ENCODE measurements at regions not wholly inside any gene's neighbourhood (a gene's known extent, or its start where the extent isn't known, plus 50 kb on each side); places are given as distances from the start of the nearest gene placed in this dataset.

DNA sequence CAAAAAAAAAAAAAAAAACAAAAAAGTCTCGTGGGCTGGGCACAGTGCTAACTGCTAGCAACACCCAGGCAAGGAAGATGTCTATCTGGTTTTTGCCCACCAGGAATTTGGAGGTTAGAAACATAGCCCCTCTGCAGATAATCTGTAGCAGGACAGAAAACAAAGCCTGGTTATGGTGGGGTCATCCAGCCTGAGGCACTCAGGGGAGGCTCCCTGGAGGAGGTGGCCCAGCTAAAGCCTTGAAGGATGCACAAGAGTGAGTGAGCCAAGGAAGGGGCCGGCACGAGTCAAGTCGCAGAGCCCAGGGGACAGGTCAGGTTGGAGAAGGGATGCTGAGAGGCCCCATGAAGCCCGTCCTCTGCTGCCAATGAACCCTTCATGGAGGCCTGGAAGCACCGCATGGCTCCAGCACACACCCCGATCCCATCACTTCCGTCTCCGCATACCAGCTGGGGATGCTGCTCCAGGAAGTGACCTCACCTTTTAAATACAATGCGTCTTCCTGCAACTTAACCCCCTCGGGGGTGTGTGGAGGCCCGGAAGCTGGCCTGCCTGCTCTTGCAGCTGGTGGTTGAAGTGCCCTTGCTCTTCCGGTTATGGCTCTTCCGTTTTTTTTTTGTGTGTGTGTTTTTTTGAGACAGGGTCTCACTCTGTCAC is 86.5 kb downstream of the ENGASE start:
- DNase-seq (no peak), ATAC-seq (no peak)
- 47 to 53% (median 49%) methylated on average over 14 of the region's 14 CpGs for WGBS, 4 donors
- Histone ChIP-seq H3K27ac (no peak overlapping the region), H3K4me1 (peaks cover 0 to 3% (median 0%) of the 10 kb centered on the region in 12 donors), H3K9me3 (no peaks in the 10 kb centered on the region), H3K27me3 (peaks cover 0 to 65% (median 11%) of the 10 kb centered on the region in 9 donors), H3K4me3 (no peak overlapping the region), H3K36me3 (no peaks in the 10 kb centered on the region)
- intact Hi-C loops (cut with DNase I): no loop called here
- TF ChIP-seq, protein P1, sequence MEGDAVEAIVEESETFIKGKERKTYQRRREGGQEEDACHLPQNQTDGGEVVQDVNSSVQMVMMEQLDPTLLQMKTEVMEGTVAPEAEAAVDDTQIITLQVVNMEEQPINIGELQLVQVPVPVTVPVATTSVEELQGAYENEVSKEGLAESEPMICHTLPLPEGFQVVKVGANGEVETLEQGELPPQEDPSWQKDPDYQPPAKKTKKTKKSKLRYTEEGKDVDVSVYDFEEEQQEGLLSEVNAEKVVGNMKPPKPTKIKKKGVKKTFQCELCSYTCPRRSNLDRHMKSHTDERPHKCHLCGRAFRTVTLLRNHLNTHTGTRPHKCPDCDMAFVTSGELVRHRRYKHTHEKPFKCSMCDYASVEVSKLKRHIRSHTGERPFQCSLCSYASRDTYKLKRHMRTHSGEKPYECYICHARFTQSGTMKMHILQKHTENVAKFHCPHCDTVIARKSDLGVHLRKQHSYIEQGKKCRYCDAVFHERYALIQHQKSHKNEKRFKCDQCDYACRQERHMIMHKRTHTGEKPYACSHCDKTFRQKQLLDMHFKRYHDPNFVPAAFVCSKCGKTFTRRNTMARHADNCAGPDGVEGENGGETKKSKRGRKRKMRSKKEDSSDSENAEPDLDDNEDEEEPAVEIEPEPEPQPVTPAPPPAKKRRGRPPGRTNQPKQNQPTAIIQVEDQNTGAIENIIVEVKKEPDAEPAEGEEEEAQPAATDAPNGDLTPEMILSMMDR (IDR thresholded peaks at IDR 0.05): no peak
- TF ChIP-seq POLR2A (IDR thresholded peaks at IDR 0.05): no peak

DNA sequence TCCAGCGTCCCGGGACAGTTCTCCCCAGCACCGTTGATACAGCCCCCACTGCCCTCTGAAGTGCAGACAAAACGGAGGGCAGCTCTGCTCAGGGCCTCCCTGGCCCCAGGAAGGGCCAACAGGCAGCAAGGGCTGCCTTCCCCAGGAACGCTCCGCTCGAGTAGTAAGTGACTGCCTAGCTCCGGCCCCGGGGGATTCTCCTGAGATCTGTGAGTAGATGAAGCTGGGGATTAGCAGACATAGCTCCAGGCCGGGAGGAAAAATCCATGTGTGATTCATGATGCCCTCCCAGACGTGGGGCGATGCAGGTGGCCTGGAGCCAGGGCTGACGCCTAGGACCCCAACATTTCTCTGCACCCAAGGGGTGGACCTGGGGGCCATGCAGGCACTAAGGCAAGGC is 85.3 kb downstream of the ENGASE start:
- ATAC-seq (no peak), DNase-seq (no peak)
- Histone ChIP-seq H3K4me3 (no peak overlapping the region), H3K36me3 (no peaks in the 10 kb centered on the region), H3K27ac (no peak overlapping the region), H3K27me3 (peaks cover 0 to 56% (median 7%) of the 10 kb centered on the region in 9 donors), H3K4me1 (peaks cover 0 to 3% (median 0%) of the 10 kb centered on the region in 12 donors), H3K9me3 (no peaks in the 10 kb centered on the region)
- TF ChIP-seq, protein P1 (IDR thresholded peaks at IDR 0.05): no peak
- no peak for TF ChIP-seq POLR2A (IDR thresholded peaks at IDR 0.05)
- intact Hi-C loops (cut with DNase I): no loop called here
- 61 to 63% (median 61%) methylated on average over 8 to 13 of the region's 13 CpGs for WGBS, 4 donors

DNA sequence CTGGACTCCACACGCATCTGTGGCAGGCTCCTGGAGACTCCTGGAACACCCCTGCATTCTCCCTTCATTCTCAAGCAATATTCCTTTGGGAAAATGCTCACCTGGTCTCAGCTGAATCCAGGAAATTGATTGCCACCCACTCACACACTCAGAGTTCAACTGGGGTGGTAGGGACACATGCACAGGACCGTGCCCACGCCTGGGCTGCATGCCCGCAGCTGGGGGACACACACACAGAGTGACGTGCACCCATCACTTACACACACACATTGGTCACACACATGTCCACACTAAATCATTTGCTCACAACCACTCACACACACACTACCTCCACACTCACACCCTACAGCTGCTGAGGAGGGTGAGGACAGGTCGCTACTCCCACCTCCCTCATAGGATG is 84.8 kb downstream of the ENGASE start:
- Histone ChIP-seq H3K27me3 (peaks cover 0 to 51% (median 5%) of the 10 kb centered on the region in 9 donors), H3K27ac (no peak overlapping the region), H3K36me3 (no peaks in the 10 kb centered on the region), H3K4me3 (no peak overlapping the region), H3K9me3 (no peaks in the 10 kb centered on the region), H3K4me1 (peaks cover 0 to 3% (median 0%) of the 10 kb centered on the region in 12 donors)
- no peak for TF ChIP-seq POLR2A (IDR thresholded peaks at IDR 0.05)
- TF ChIP-seq, protein P1 (IDR thresholded peaks at IDR 0.05): no peak
- no peak for DNase-seq
- ATAC-seq: no peak
- 69 to 87% (median 83%) methylated on average over 2 to 6 of the region's 6 CpGs for WGBS, 4 donors
- intact Hi-C loops (cut with DNase I): no loop called here

DNA sequence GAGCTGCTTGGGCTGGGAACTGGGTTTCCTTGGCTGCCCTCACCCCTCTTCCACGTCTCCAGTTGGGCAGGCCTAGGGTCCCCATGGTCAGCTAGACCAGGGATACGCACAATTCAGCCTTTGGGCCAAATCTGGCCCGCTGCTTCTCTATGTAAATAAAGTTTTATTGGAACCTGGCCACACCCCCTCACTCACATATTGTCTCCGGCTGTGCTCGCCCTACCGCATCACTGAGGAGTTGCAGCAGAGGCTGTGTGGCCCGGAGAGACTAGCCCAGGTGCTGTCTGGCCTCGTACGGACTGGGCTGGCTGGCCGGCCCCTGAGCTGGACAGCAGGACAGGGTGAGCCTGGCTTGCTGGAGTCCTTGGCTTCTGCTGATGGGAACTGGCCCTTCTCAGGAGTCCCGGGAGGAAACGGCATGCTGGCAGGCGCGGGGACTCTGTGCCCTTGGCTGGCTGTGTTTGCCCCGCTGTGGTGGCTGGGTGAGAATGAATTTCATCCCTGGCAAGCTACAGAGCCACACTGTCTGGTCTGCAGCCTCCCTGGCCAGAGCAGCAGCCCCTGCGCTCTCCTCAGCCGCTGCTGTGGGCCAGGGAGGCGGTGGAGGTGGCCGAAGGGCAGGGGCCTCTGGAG is 82.0 kb downstream of the ENGASE start:
- intact Hi-C loops (cut with DNase I): no loop called here

More for the DNA sequence above, 82.0 kb downstream of the ENGASE start:
- H3K27ac ChIP-seq: no peak overlapping the region
- H3K27me3 ChIP-seq: peaks cover 0 to 52% (median 8%) of the 10 kb centered on the region in 9 donors
- no peak for ATAC-seq
- H3K4me3 ChIP-seq: no peak overlapping the region
- TF ChIP-seq, protein P1 (IDR thresholded peaks at IDR 0.05): no peak
- TF ChIP-seq POLR2A (IDR thresholded peaks at IDR 0.05): no peak
- H3K36me3 ChIP-seq: no peaks in the 10 kb centered on the region
- WGBS, 4 donors: 74 to 81% (median 78%) methylated on average over 9 to 19 of the region's 19 CpGs
- H3K9me3 ChIP-seq: no peaks in the 10 kb centered on the region
- H3K4me1 ChIP-seq: peaks cover 0 to 3% (median 0%) of the 10 kb centered on the region in 12 donors
- no peak for DNase-seq
